Testis (tissue), 2 donors: ENCODE measurements at regions not wholly inside any gene's neighbourhood (a gene's known extent, or its start where the extent isn't known, plus 50 kb on each side); places are given as distances from the start of the nearest gene placed in this dataset.

Source experiments
- CTCF ChIP-seq, 3 experiments: fragments of 450-650 bp in 2 of 3; fragments of 200-600 bp in 1 of 3; sonication (generic) in 1 of 3; IDR thresholded peaks; one replicate each; pipeline ENCODE4 v1.5.1; 2016 to 2019; ENCODE audit warnings: antibody characterized with exemption in 3 of 3, mild to moderate bottlenecking in 2 of 3, moderate library complexity in 1 of 3
- POLR2A ChIP-seq: fragments of 450-650 bp; IDR thresholded peaks from one replicate; pipeline ENCODE4 v1.6.1; 2017; ENCODE audit warnings: antibody characterized with exemption, mild to moderate bottlenecking, moderate library complexity

- TF ChIP-seq CTCF (IDR thresholded peaks at IDR 0.05) (no peak), POLR2A (no peak)
These were observed 113.6 kb upstream of the MON1B start for GRCh38 chr16:77077256-77077922.
